Endothelial cell of umbilical vein (primary cell): ENCODE measurements at regions not wholly inside any gene's neighbourhood (a gene's known extent, or its start where the extent isn't known, plus 50 kb on each side); places are given as distances from the start of the nearest gene placed in this dataset.

Experiments
- BruUV-seq: library from RNA; stranded (reverse); fragments of 400-500 nt; replicated peaks from 2 replicates; lab custom pipeline; 2021; lab: Mats Ljungman, UMichigan
- CTCF ChIA-PET: fragments of 300-600, 350-600 bp; sonication (Branson Sonifier 250); formaldehyde crosslinking; loops from one replicate; lab custom pipeline; 2021; ENCODE audit warnings: antibody characterized with exemption, inconsistent platforms; lab: Charles Lee
- POLR2A ChIA-PET: fragments of 300-600, 350-600 bp; sonication (Branson Sonifier 250); formaldehyde crosslinking; loops from one replicate; lab custom pipeline; 2021; ENCODE audit warnings: antibody characterized with exemption, inconsistent platforms; lab: Charles Lee
- DNase-seq: peaks from one replicate; pipeline ENCODE4 v3.0.0-alpha.2; 2011; ENCODE audit warnings: low read depth, low spot score
- FAIRE-seq: peaks from 2 replicates; lab custom pipeline; 2011; peaks lifted over from hg19 to GRCh38; lab: Jason Lieb, UNC
- H2AFZ ChIP-seq: 2 replicates; pipeline ENCODE4 v1.6.0; 2012; ENCODE audit warnings: low read depth, low read length, control low read depth, inconsistent platforms
- H3K27ac ChIP-seq: 2 replicates; pipeline ENCODE4 v1.5.1; 2011; ENCODE audit warnings: low read depth, mild to moderate bottlenecking, control low read depth, low read length, moderate library complexity; ENCODE audit not compliant: insufficient read depth
- H3K27me3 ChIP-seq, 2 experiments: 2 replicates each; pipeline versions ENCODE4 v1.6.0 to v1.6.1; 2011; ENCODE audit warnings: low read length in 2 of 2, mixed read lengths in 1 of 2; ENCODE audit not compliant: control insufficient read depth in 2 of 2, insufficient read depth in 2 of 2
- H3K36me3 ChIP-seq, 2 experiments: 2 replicates in 1 of 2; 3 replicates in 1 of 2; pipeline ENCODE4 v1.5.1; 2011; ENCODE audit warnings: low read length in 2 of 2, mild to moderate bottlenecking in 1 of 2, moderate library complexity in 1 of 2; ENCODE audit not compliant: control insufficient read depth in 2 of 2, insufficient read depth in 2 of 2; ENCODE audit errors: extremely low read depth in 1 of 2
- H3K4me1 ChIP-seq: 3 replicates; pipeline ENCODE4 v1.5.1; 2011; ENCODE audit warnings: mild to moderate bottlenecking, low read length; ENCODE audit not compliant: control insufficient read depth, insufficient read depth; ENCODE audit errors: extremely low read depth
- H3K4me2 ChIP-seq: 2 replicates; pipeline ENCODE4 v1.6.1; 2011; ENCODE audit warnings: low read length, control low read depth, mixed read lengths; ENCODE audit not compliant: insufficient read depth
- H3K4me3 ChIP-seq, 3 experiments: fragments of 200-600 bp in 1 of 3; sonication (generic), shearing (Covaris generic) in 1 of 3; replicated peaks in 1 of 3; 2 replicates each; pipeline ENCODE4 v1.5.1; 2011 to 2016; ENCODE audit warnings: control low read depth in 3 of 3, low read length in 3 of 3, mild to moderate bottlenecking in 2 of 3, inconsistent platforms in 1 of 3, low read depth in 1 of 3, moderate library complexity in 1 of 3; ENCODE audit not compliant: insufficient read depth in 1 of 3
- H3K79me2 ChIP-seq: 2 replicates; pipeline ENCODE4 v1.6.0; 2012; ENCODE audit warnings: low read length, inconsistent platforms; ENCODE audit not compliant: control insufficient read depth, insufficient read depth
- H3K9ac ChIP-seq: replicated peaks from 2 replicates; pipeline ENCODE3; 2011; ENCODE audit warnings: low read length, control low read depth; ENCODE audit not compliant: insufficient read depth; ENCODE audit errors: extremely low read depth
- H3K9me1 ChIP-seq: replicated peaks from 3 replicates; pipeline ENCODE4 v1.6.0; 2011; ENCODE audit warnings: mild to moderate bottlenecking, low read length; ENCODE audit not compliant: control insufficient read depth, insufficient read depth; ENCODE audit errors: extremely low read depth
- H3K9me3 ChIP-seq: replicated peaks from 2 replicates; pipeline ENCODE4 v1.5.1; 2012; ENCODE audit warnings: low read length, inconsistent platforms; ENCODE audit not compliant: control insufficient read depth, insufficient read depth
- H4K20me1 ChIP-seq: replicated peaks from 2 replicates; pipeline ENCODE3; 2011; ENCODE audit warnings: mild to moderate bottlenecking, low read length; ENCODE audit not compliant: control insufficient read depth, insufficient read depth; ENCODE audit errors: extremely low read depth
- CTCF ChIP-seq, 2 donors: IDR thresholded peaks; 1 replicate in 1 of 2; 2 replicates in 1 of 2; pipeline ENCODE4 v1.5.1; 2011; ENCODE audit warnings: low read length in 2 of 2, mild to moderate bottlenecking in 2 of 2, moderate library complexity in 2 of 2, control low read depth in 1 of 2, inconsistent platforms in 1 of 2, low read depth in 1 of 2; ENCODE audit not compliant: insufficient read depth in 1 of 2; ENCODE audit errors: extremely low read depth in 1 of 2
- EZH2 ChIP-seq: IDR thresholded peaks from 2 replicates; pipeline ENCODE4 v1.6.1; 2012; ENCODE audit warnings: borderline replicate concordance, low read depth, mild to moderate bottlenecking, moderate library complexity, low read length, inconsistent platforms; ENCODE audit not compliant: severe bottlenecking
- FOS ChIP-seq: IDR thresholded peaks from 2 replicates; pipeline ENCODE4 v1.6.1; 2011; ENCODE audit warnings: mild to moderate bottlenecking, low read length, moderate library complexity, borderline replicate concordance; ENCODE audit not compliant: insufficient read depth
- GATA2 ChIP-seq: IDR thresholded peaks from 2 replicates; pipeline ENCODE4 v1.7.0; 2011; ENCODE audit warnings: low read depth, mild to moderate bottlenecking, moderate library complexity, mixed read lengths, low read length; ENCODE audit not compliant: insufficient read length, insufficient read depth
- JUN ChIP-seq: IDR thresholded peaks from 2 replicates; pipeline ENCODE4 v1.6.1; 2011; ENCODE audit warnings: borderline replicate concordance, low read depth; ENCODE audit not compliant: insufficient read length, insufficient read depth
- MAX ChIP-seq: IDR thresholded peaks from 2 replicates; pipeline ENCODE4 v1.6.1; 2011; ENCODE audit not compliant: insufficient read depth, insufficient read length
- MYC ChIP-seq: IDR thresholded peaks from one replicate; pipeline ENCODE4 v1.6.1; 2011; ENCODE audit warnings: mild to moderate bottlenecking, low read depth, low read length
- POLR2A ChIP-seq: IDR thresholded peaks from 2 replicates; pipeline ENCODE4 v1.6.1; 2012; ENCODE audit warnings: low read depth, mild to moderate bottlenecking, control low read depth, low read length
- POLR2AphosphoS5 ChIP-seq: IDR thresholded peaks from 2 replicates; pipeline ENCODE4 v1.6.1; 2012; ENCODE audit warnings: low read depth, mild to moderate bottlenecking, control low read depth, low read length, moderate library complexity; ENCODE audit not compliant: insufficient read depth
- dilution Hi-C: fragments of 300-500 bp; cut with MboI; formaldehyde crosslinking; loops from one replicate; pipeline ENCODE4 v1.15.0; 2019; ENCODE audit warnings: low sequenced_read_pairs; ENCODE audit not compliant: extremely low pct_ligation_motif_present
- intact Hi-C: fragments of 100-400 bp; cut with micrococcal nuclease; formaldehyde crosslinking; loops from one replicate; pipeline ENCODE4 v1.10.0; 2022

GRCh38 chr4:137363496-137363895 lies 168.8 kb downstream of the PCDH18 start:
- Histone ChIP-seq H3K9me3 (no peaks in the 10 kb centered on the region), H3K27me3 (no peaks in the 10 kb centered on the region), H3K4me3 (no peak overlapping the region), H3K4me1 (no peaks in the 10 kb centered on the region), H3K9ac (no peak overlapping the region), H3K9me1 (no peaks in the 10 kb centered on the region), H3K27ac (no peak overlapping the region), H3K36me3 (no peaks in the 10 kb centered on the region), H2AFZ (no peak overlapping the region), H4K20me1 (no peaks in the 10 kb centered on the region), H3K4me2 (no peak overlapping the region), H3K79me2 (no peaks in the 10 kb centered on the region)
- intact Hi-C loops (no loop called here), dilution Hi-C loops (no loop called here)
- FAIRE-seq = no peak
- DNase-seq = no peak
- no TSS peak for BruUV-seq
- TF ChIP-seq GATA2 (no peak), MYC (no peak), MAX (no peak), FOS (no peak), POLR2A (no peak), POLR2AphosphoS5 (no peak), JUN (no peak), CTCF (IDR thresholded peaks at IDR 0.05; ENCODE audit: extremely low read depth in 1 of 2, insufficient read depth in 1 of 2, low read depth in 1 of 2, low read length in 2 of 2) (no peak), EZH2 (no peak)
- CTCF ChIA-PET = no interaction called here
- POLR2A ChIA-PET = no interaction called here
